HG02870 (cell line): ENCODE measurements at regions not wholly inside any gene's neighbourhood (a gene's known extent, or its start where the extent isn't known, plus 50 kb on each side); places are given as distances from the start of the nearest gene placed in this dataset.

Experiments used
- ATAC-seq: cut with Tn5 transposase; IDR thresholded peaks from one replicate; pipeline ENCODE4 v1.9.1; 2021; ENCODE audit warnings: mild to moderate bottlenecking, moderate library complexity; ENCODE audit not compliant: unreplicated experiment

DNA sequence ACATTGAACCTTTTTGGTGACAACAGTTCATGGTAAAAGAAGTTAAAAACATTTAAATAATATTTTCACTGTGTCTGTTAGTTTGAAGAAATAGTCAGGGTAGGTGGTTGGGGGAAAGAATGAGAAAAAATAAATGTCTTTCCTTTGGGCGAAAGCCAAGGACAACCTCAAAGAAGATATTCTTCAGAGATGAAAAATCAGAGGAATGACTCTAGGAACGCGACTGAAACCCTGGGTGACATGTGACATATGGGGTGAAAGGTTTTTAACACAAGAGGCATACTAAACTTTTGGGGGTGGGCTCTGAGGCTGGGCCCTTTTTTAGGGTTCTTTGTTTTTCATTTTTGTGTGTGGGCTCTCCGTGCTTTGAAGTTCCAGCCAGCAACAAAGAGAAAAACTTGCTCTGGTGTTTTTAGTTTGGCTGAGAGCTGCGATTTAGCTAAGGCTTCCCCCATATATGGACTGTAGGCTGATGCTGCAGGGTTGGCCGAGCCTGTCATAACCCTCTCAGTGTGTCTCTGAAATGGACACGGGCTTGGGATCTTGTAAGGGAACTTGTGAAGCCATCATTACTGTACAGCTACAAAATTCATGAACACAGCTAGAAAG lies 610.1 kb upstream of the ARID1B start:
- no peak for ATAC-seq

DNA sequence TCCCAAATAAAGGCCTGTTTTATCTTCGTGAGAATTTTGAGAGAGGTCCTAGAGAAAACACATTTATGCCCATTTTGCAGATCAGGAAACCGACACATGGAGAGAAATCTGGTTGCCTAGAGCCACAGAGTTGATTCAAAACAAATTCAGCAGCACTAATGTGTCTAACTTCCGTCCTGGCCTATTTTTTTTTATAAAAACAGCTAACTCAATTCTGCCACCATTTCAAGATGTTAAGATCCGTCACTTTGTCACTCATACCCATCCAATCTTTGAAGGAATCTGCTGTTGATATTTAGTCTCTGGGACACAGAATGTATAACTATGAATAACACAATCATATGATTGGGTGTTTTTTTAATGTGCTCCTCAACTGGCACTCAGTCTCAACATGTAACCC lies 611.1 kb upstream of the ARID1B start:
- ATAC-seq: no peak

DNA sequence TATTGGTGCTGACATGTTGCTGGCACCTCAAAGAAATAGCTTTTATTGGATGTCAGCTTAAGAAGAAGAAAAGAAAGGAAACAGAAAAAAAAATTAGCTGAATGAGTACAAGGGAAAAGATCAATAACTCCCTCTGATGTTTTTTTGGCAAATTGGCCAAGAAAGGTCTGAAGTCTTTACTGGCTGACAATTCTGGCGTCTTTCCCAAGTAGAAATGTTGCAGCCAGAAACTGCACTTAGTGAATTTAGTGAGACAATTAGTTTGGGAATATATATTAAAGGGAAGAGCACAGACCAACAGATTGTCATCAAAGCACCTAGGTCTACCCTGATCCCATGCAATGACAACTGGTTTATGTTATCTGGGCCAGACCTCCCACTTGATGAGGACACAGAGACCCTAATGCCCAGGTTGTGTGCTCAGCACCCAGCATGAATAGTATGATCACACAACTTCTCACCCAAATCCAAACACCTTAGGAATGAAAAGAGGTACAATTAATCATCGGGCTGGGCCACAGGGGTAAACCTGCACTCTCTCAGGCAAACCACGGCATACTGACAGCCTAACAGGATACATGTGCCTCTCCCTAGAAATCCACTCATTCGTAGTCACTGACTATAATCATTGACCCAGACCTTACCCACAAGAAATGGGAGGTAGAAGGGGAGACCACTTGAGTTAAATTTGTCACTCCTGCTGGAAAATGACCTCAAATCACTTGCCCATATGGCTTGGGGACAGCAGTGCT lies 612.3 kb upstream of the ARID1B start:
- no peak for ATAC-seq

DNA sequence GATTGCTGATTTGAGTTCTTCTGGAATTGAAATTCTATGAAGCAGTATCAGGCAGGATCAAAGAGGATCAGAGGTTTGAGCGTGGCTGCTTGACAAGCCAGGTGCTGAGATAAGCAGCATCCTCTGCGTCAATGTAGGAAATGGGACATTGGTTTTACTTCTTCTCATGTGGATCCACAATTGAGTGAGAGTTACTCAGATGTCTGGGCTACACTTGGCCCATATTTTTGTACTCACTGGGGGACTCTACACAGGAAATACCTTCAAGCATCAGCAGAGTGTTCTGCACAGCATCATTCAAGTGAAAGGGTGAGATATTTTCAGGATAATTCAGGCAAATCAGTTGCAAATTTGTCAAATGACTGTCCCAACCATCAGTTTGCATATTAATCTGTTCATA lies 613.9 kb upstream of the ARID1B start:
- no peak for ATAC-seq

DNA sequence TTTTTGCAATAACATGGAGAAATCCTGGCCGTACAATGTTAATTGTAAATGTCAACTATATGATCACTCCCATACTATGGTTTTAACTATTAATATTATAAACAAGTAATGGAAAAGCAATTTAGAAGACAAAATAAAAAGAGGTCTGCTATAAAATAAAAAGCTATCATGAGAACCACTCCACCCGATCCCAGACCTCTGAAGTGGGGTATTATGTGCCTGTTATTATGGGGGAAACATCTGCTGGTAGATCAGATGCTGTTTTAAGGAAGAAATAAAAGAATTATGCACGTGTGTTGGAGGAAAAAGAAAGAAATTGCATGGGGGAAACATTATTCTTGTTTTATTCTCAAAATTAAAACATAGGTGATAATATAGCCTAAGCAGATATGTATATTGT lies 615.7 kb upstream of the ARID1B start:
- no peak for ATAC-seq

DNA sequence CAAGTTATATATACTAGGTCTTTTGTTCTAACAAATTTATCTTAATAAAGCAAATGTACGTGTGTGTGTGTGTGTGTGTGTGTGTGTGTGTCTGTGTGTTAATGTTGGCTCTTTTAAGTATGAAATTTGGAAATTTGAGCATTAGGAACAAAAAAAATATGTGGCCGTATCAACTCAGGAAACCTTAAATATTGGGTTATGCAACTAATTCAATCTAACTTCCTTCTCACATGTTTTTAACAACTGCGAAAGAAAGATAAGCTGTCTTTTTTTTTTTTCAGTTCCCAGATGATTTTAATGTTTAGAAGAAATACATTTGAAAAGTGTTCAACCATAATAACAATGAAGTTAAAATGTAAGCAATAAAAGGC lies 616.4 kb upstream of the ARID1B start:
- no peak for ATAC-seq

DNA sequence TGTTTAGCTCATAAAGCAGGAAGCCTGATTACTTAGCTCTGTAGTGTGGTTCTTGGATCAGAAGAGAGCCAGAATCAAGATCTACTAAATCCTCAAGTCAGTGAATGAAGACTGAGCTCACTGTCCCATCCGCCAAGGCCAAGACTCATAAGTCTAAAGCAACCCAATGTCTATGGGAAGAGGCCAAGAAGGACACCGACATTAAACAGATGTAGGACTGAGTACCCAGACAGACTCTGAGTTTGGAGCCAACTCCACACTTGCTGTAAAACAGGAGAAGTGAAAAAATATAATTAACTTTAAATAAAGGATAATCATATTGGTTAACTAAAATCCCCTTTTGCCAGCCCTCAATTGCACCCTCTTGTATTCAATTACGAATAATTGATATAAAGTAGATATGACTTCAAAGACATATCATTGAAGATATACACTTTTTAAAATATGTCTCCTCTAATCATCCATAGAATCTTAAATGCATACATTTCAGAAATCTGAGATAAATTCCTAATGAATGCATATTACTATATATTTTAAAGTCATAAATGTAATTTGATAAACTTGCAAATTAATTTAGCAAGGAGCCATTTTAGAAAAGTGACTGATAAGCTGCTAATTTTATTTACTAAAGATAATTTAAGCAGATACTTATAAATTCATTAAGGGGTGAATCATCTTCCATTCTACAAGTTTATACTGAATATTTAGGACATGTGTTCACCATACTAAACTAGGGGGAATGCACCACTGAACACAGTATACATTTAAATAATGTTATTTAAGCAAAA lies 617.0 kb upstream of the ARID1B start:
- ATAC-seq: no peak

DNA sequence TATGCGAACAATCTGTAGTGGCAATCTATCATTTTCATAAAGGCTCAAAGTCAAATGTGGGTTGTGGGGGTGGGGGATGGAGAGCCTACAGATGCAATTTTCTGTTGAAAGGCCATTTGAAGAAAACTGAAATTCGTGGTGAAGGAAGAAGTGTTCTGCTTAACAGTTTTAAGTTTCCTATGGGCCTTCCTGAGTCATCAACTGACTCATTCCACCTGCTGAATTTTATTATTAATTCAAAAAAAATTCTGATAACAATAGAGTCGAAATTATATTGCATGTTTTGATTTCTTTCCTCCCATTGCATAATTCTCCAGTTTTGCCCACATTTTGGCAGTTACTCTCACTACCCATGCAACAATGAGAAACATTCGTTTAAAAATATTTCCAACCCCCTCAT lies 622.3 kb upstream of the ARID1B start:
- no peak for ATAC-seq

DNA sequence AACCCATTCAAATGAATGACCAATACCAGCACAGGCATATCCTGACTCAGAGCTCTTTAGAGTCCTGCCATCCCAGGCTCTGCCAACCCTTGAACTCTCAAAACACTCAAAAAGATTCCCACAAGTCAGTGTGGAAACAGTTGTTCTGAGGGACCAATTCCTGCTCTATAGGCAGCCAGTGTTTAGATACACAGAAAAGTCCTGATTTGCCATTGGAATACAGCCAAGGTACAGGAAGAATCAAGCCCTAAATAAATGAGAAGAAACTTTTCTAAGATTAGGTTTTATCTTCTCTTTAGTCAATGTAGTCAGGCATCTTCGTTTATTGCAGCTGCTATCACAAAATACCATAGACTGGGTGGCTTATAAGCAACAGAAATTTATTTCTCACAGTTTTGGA lies 626.8 kb upstream of the ARID1B start:
- ATAC-seq: no peak

DNA sequence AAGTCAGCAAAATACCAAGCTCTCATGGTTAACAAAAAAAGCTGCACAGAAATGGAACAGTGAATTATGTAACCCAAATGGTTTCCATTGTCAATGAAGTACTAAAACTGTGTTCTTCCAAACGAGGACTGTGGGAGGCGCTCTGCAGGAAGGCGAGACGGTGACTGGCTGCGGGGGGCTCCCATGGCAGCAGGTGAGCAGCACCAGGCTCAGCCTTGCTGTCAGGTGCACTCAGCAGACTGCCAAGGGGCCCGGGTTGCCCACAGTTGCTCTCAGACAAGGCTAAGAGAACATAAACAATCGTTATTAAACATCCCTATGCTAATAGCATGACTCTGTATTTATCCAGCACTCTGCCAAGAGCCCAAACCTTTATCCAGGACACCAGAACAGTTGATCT lies 630.3 kb upstream of the ARID1B start:
- ATAC-seq: no peak

DNA sequence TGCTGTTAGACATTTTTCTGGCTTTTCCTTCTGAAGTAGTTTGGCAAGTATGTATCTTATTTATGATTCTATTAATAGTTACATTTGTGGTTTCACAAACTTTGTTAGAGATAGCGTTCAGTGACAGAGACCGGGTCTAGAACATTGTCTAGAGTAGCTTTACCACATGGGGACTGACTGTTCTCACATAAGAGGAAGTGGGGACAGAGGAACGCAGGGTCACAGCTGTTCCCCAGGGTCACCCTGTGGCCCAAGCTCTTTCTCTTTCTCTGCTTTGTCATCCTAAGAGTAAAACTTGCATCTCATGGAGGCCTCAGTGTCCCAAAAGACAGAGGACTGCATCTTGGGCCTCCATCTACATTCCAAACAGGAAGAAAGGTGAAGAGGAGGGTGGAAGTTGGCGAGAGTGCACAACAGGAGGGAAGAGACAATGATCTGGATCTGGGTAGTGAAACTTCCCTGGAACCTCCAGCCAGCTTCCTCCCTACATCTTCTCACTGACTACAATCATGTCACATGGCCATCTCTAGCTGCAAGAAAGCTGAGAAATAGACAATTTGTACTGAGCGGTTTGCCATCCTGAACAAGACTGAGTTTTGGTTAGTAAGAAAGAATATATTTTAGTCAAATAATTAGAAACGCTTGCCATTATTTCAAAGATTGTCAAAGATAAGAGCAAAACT lies 645.8 kb upstream of the ARID1B start:
- peak; percentile 99 for ATAC-seq

DNA sequence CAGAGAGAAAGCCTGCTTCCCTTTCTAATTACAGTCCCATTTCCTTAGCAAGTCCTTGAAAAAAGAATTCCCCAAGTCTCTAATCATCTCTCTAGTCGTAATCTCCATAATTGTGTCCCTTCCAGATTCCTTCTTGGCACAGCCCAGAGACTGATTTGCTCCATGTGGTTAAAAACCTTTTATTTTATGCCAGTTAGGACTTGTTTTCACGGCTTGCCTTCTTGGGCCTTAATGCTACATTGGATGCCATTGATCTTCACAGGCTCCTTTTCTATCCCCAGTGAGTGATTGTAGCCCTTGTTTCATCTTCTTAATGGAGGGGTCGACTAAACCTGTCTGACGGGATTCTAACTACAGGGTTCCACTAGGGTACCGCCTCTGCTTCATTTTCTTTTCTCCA lies 650.6 kb upstream of the ARID1B start:
- ATAC-seq: no peak

DNA sequence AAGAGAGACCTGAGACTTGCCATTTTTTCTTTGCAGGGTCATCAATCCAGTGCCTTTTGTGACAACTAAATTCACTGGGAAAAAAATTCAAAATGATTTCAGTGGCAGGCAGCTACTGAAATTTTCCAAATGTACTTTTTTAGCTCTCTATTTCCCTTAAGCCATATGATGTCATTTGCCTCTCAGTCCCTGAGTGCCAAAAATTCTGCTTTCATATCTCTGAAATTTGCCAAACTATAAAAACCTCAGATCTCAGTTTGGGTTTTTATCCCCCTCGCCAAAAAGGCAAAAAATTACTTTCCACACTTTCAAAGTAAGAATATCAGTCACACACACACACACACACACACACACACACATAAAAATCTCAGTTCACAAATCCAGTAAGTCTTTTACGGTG lies 651.3 kb upstream of the ARID1B start:
- no peak for ATAC-seq

DNA sequence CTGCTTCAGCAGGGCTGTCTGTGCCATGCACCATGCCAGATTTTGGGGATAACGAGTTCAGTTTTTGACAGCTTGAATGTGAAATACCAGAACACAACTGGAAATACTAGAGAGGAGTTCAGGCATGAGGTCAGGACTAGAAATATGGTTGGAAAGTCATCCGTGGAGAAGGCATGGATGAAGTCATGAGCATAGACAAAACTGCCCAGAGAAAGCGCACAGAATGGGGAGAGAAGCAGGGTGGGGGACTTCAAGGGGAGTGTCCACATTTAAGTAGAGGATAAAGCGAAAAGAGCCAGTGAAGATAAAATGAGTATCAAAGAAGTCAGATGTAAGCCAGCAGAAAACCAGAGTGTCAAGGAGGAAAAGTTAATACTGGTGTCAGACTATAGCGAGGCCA lies 653.4 kb upstream of the ARID1B start:
- no peak for ATAC-seq

DNA sequence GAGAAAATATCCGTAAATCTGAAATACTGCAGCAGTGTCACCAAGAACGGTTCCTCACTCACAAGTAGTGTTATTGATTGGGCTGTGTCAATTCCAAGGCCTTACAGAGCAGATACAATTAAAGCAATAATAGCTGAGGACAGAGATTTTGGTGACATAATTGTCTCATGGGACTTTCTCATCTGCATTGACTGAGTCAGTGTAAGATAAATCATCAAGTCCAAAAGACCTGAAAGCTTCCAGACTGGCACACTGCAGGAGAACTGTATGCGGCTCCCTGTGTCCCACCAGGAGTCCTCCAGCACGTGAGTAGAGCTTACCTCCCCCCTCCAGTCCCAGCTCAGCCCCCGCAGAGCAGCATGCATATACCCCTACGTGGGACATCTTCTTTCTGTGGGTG lies 655.2 kb upstream of the ARID1B start:
- ATAC-seq: no peak

DNA sequence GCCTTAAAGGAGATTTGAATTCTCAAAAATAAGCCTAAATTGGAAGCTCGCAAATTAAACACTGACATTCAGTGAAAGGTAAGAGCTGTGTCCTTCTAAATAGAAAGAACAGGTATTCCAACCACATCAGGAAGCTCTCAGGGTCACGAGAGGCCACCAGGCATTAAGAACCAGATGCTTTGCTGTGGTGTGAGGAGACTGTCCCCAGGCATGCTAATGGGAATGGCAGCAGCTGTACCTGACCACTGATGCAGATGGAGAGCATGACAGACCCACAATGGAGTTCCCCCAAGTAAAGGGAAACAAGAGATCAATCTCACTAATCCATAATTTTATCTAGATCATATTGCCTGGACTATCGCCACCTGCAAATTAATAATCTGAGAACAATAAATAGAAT lies 658.9 kb upstream of the NOX3 start:
- ATAC-seq: no peak

DNA sequence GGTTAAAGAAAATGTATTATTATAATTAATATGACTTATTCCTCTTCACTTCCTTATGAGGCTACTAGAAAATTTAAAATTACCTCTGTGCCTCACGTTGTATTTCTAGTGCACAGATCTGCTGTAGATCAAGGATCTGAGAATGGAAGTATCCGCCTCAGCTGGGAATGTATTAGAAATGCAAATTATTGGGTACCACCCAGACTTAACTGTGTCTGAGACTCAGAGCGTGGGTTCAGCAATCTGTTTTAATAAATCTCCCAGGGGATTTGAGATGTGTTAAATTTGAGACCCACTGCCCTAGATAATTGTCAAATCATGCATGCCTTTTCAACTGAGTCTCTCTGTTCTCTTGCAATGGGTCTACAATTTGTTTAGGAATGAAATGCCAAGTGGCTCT lies 658.0 kb upstream of the NOX3 start:
- ATAC-seq: no peak

DNA sequence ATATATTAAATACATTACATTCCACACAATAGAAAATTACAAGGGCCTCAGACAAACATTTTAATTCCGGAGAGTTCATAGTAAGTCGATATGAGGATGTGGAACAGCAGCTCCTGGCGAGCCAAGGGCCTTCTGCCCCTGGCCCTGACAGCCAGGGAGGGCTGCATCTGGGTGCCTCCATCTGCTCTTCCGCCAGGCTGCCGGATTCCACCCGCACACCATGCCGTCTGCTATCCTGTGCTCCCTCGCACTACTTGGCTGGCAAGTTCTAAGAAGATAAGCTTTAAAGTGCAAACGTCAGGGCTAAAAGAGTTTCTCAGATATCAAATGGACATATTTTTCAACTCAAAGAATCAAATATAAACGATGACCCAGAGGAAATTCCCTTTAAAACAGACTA lies 656.3 kb upstream of the NOX3 start:
- no peak for ATAC-seq

DNA sequence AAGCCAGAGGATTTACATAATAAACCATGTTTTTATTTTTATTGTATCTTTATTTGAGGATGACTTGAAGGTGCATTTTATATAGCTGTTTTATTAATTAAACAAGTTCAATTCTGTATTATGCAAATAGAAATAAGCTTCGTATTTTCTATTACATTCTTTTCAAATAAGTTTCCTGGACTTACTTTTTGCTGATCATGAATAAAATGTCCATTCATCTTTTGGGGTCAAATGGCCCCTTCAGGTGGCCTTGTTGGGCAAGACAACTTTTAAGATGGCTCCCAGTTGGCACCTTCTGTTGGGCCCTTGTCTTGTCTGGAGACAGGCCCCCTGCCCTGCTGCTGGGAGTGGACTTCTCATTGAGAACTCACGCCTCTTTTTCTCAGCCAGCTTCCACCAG lies 654.6 kb upstream of the NOX3 start:
- no peak for ATAC-seq

DNA sequence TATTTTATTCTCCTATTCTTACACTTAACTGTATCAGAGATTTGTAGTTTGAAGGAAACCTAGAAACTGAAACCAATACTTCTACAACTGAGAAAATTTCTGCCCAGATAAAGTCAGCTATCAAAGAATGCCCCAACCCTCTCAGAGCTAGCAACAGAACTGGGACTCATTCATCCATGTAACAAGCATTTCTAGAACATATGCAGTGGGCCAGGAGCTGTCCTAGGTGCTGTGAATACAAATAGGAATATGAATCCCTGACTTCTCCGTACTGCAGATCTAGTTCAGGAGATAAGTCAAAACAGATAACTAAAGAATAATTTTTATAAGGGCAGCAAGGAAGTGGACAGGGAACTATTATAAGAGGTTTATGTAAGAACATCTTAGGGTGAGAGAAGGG lies 654.1 kb upstream of the NOX3 start:
- ATAC-seq: no peak

DNA sequence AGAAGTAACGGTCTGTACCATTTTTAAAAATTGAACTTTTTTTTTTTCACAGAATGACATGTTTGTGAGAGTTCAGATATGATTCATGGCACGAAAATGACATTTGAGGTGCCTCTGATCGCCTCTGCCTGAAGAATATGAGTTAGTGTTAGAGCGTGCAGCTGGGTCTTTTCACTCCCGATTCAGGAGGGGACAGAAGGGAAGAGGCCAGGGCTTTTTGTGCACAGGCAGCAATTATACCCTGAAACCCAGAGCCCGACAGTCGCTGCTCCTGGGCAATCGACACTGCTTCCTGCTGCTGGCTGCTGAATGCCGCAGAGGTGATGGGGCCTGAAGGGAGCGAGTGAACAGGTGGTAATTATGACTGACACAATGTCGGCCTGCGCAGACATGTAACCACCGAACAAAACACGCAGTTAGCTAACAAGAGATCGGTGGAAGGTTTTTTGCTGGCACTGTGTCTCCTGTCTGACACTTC lies 652.0 kb upstream of the NOX3 start:
- ATAC-seq: peak; percentile 83

DNA sequence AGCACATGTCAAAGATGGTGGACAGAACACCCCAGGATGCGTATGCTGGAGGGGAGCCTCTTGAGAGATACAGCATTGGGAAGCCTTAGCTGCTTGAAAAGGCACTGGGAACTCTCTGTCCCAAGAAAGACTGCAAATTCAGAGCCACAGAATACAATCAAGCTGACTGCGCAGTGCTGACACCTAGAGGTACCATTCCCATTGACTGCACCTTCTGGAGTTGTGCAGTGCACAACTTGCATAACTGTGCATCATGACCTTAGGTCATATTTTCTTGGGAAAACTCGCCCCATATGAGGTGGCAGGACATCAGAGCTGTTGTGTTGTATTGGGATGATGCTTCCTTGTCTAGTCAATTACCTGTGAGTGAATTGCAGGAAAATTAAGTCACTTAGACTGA lies 646.5 kb upstream of the NOX3 start:
- no peak for ATAC-seq
